EH (cell line): ENCODE measurements at regions not wholly inside any gene's neighbourhood (a gene's known extent, or its start where the extent isn't known, plus 50 kb on each side); places are given as distances from the start of the nearest gene placed in this dataset.
A peak's percentile ranks its signal among the peaks of the same experiment; 100 is the strongest.
"Not testable (repeated sequence)": the region's sequence is repeated elsewhere in the genome, so short reads cannot be mapped to it uniquely, and the experiment has no call there.

Experiments
- DNase-seq: peaks from one replicate; pipeline ENCODE4 v3.0.0-alpha.2; 2015; ENCODE audit warnings: low read depth

- DNase-seq: no peak
Measured at GRCh38 chr17:64784353-64785010, 122.4 kb upstream of the SMURF2 start.

GRCh38 chr17:64783556-64784352 is 121.6 kb upstream of the SMURF2 start:
- DNase-seq: no peak

- DNase-seq: no peak
Measured at GRCh38 chr17:64783031-64783461, 120.9 kb upstream of the SMURF2 start.

GRCh38 chr17:64781810-64782555 is 119.9 kb upstream of the SMURF2 start:
- DNase-seq: no peak

- peak; percentile 66 for DNase-seq
Measured at GRCh38 chr17:64781014-64781756, 119.1 kb upstream of the SMURF2 start.

GRCh38 chr17:64780096-64781013 is 118.2 kb upstream of the SMURF2 start:
- DNase-seq: peak; percentile 58

- no peak for DNase-seq
Measured at GRCh38 chr17:64779376-64780095, 117.4 kb upstream of the SMURF2 start.

- not testable (repeated sequence) for DNase-seq
Measured at GRCh38 chr17:64779098-64779375, 116.9 kb upstream of the SMURF2 start.

- no peak for DNase-seq
Measured at GRCh38 chr17:64778240-64779097, 116.4 kb upstream of the SMURF2 start.

GRCh38 chr17:64777415-64778239 is 115.5 kb upstream of the SMURF2 start:
- DNase-seq: no peak

- DNase-seq: peak; percentile 79
Measured at GRCh38 chr17:64776720-64777414, 114.8 kb upstream of the SMURF2 start.

- DNase-seq: no peak
Measured at GRCh38 chr17:64775701-64776570, 113.8 kb upstream of the SMURF2 start.

- DNase-seq: no peak
Measured at GRCh38 chr17:64774888-64775540, 112.9 kb upstream of the SMURF2 start.

GRCh38 chr17:64773836-64774761 is 112.0 kb upstream of the SMURF2 start:
- DNase-seq: peak; percentile 79

GRCh38 chr17:64773386-64773835 is 111.3 kb upstream of the SMURF2 start:
- no peak for DNase-seq
